ENCODE measurements at regions not wholly inside any gene's neighbourhood (a gene's known extent, or its start where the extent isn't known, plus 50 kb on each side); places are given as distances from the start of the nearest gene placed in this dataset.
"Not testable (repeated sequence)": the region's sequence is repeated elsewhere in the genome, so short reads cannot be mapped to it uniquely, and the experiment has no call there.

GRCh38 chr21:23624281-23624680 lies 1983.0 kb downstream of the MRPL39 start:
- no peak for DNase-seq (ENCODE audit: low read depth)

- no peak for DNase-seq (ENCODE audit: low read depth)
Observed at GRCh38 chr21:23613014-23613413, 1994.3 kb downstream of the MRPL39 start.

DNA sequence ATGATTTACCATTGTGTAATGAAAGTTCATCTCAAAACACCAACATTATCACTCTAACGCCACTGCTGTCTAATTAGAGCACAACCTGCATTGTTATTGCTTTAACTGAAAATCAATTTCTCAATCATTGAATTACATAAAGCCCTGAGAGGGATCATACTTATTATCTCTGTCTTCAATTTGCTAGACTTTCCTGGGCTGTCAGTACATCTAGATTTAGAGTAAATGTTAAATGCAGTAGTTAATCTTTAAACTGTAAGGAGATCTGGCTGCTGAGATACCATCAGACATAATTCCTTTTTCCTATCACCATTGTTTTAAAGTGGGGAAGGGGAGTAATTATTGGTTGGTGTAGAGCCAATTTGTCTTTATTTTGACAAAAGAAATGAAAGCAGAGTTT lies 1995.1 kb downstream of the MRPL39 start:
- no peak for DNase-seq (ENCODE audit: low read depth)

DNA sequence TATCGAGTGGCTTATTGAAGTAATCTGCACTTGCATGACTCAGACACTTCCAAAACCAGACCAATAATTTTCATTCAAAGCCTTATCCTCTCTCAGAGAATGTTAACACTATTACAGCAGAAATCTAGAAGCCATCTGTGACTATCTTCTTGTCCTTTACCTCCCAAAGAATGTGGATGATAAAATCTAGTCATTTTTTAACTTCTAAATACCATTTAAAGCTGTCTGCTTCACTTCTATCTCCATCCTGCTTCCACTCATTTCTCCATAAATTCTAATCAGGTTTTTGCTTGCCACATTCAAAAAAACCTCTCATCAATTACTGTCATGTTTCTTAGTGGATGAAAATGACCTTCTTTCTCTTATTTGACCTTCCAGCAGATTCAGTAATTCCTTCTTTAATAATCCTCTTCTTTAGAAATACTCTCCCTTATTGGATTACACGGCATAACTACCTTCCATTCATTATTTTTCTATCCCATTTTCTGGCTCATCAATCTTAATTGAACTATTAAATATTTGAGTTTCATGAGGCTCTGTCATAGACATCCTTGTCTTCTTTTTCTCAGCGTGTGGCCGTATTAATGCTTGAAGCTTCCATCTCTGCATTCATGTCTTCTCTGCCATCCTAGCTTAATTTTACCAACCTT lies 1999.4 kb downstream of the MRPL39 start:
- DNase-seq (ENCODE audit: low read depth) = no peak

GRCh38 chr21:23601549-23601948 lies 2005.7 kb downstream of the MRPL39 start:
- no peak for DNase-seq (ENCODE audit: low read depth)

GRCh38 chr21:23593582-23593981 lies 2013.7 kb downstream of the MRPL39 start:
- DNase-seq (ENCODE audit: low read depth) = no peak

GRCh38 chr21:23585419-23585818 lies 2021.9 kb downstream of the MRPL39 start:
- DNase-seq (ENCODE audit: low read depth) = no peak

DNA sequence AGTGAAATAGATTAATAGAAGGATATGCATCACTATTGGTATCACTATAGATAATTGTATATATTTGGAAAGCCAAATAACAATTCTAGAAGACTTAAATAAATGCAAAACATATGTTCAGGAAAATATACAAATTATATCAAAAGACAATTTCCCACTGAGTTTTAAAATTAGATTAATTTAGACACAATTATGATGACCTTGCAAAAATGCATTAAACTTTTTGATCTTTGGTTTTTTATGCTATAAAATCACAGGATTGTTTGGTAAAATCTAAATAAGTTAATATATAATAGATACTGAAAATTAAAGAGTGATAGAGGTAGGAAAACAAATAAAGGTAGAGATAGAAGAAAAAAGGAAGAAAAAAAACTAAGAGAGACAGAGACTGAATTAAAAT lies 2027.7 kb downstream of the MRPL39 start:
- DNase-seq (ENCODE audit: low read depth) = no peak

- DNase-seq (ENCODE audit: low read depth) = no peak
Observed at GRCh38 chr21:23578027-23578426, 2029.3 kb downstream of the MRPL39 start.

DNA sequence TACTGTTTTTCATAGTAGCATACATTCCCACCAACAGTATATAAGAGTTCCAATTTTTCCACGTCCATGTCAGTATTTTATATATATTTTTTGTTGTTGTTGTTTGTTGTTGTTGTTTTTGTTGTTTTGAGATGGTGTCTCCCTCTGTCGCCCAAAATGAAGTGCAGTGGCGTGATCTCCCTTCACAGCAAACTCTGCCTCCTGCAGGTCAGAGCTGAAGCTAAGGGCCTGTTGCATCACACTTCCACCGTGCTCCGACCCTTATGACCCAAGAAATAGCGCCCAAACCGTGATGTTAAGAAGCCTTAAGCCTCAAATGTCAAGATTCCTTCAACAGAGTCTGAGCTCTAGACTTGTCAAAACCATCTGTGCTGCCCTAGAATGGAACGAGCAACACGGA lies 2032.3 kb downstream of the MRPL39 start:
- no peak for DNase-seq (ENCODE audit: low read depth)

GRCh38 chr21:23548924-23549323 lies 2058.4 kb downstream of the MRPL39 start:
- DNase-seq (ENCODE audit: low read depth) = not testable (repeated sequence)

DNA sequence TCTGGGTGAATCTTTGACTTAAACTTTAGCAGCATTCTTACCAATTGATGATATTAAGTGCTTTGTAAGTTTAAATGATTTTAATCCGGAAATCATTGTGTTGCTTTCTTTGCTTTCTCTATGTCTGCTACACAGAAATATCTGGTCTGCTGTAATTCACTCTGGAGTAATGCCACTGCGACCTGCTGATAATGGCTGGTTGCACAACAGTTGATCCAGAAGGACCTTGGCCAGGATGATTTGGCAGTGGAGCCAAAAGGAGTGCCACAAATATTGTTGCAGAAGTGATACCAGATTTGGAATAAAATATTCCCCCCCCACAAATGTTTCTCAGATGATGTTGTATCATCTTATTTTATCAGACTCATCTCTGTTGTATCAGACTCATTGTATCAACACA lies 2063.9 kb downstream of the MRPL39 start:
- DNase-seq (ENCODE audit: low read depth) = no peak

DNA sequence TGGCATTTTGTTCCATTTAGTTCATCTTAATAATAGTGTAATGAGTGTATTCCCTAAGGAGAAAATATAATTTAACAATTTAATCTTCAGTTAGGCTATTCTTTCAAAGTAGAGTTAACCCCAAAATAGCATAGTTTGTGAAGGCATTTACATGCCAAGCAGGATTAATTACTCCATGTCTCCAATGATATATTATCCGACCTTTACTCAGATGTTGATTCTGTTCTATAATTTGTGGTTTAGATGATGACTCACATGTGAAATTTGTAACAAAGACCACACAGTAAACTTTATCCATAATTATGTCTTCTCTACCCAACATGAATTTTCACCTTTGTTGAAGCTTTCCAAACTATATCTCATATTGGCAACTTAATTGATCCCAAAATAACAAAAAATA lies 2065.2 kb downstream of the MRPL39 start:
- no peak for DNase-seq (ENCODE audit: low read depth)

DNA sequence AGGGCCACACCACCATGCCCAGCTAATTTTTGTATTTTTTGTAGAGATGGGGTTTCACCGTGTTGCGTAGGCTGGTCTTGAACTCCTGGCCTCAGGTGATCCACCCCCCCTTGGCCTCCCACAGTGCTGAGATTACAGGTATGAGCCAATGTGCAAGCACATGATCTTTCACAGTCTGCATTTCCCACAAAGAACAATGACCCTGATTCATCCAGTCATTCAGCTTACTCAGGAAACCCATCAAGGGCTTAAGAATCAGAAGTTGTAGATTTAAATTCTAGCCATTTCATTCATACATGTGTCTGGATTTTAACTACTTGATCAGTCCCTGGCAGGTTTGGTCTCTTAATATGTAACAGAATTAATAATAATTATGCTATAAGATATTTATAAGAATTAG lies 2065.7 kb downstream of the MRPL39 start:
- DNase-seq (ENCODE audit: low read depth) = no peak

GRCh38 chr21:23534850-23535249 lies 2072.4 kb downstream of the MRPL39 start:
- no peak for DNase-seq (ENCODE audit: low read depth)

GRCh38 chr21:23531444-23531843 lies 2075.8 kb downstream of the MRPL39 start:
- no peak for DNase-seq (ENCODE audit: low read depth)

DNA sequence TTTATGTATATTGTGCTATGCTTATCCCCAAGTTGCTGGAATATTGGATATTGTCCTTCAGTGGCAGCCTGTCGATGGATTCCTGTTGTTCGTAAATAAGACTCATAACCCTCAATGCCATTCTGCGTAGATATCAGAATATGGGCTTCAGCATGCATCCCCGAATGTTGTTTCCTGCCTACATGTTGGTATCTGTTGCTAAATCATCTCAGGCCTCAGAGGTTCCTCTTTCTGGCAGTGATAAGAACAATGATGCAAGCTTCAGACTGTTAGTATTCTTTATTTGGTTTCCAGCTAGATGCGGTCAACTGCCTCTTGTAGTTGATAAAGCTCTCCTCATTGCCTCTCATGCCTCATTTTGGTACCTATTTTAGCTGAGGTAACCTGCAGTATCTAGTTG lies 2082.6 kb downstream of the MRPL39 start:
- no peak for DNase-seq (ENCODE audit: low read depth)

GRCh38 chr21:23522751-23523150 lies 2084.5 kb downstream of the MRPL39 start:
- DNase-seq (ENCODE audit: low read depth) = no peak

GRCh38 chr21:23507501-23507900 lies 2099.8 kb downstream of the MRPL39 start:
- no peak for DNase-seq (ENCODE audit: low read depth)

DNA sequence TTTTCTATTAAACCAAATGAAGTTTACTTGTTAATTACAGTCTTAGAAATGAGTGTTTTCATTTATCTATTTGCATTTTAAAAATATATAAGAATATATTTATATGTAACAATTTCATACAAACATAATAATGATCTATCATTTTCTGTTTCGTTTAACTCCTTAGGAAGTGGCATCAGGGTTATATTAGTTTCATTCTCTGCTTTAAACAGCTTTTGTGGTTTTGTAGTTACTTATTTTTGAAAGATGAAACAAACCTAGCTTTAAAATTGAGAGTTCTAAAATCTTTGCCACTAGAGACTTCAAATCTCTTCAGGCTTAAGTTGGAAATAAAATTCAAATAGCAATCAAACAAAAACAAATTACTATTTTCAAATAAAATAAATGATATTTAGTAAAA lies 2110.6 kb downstream of the MRPL39 start:
- DNase-seq (ENCODE audit: low read depth) = no peak

DNA sequence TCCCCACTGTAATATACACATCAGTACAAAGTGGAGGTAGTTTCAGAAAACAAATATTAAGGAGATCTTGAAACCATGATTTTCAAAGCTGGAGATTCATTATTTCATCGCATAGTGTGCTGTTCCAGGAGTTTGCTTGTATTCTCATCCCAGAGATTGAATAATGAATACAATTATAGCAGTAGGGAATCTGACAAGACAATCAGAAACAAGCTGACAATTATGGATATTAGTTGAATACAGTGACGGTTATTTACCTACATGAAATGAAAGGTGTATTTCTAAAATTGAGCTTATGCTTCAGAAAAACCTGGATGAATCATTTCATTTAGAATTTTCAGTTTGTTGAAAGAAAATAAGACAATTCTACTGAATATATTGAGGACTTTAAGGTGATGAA lies 2119.0 kb downstream of the MRPL39 start:
- no peak for DNase-seq (ENCODE audit: low read depth)

GRCh38 chr21:23480591-23481270 lies 2126.6 kb downstream of the MRPL39 start:
- DNase-seq (ENCODE audit: low read depth) = no peak

- no peak for DNase-seq (ENCODE audit: low read depth)
Observed at GRCh38 chr21:23478381-23478780, 2128.9 kb downstream of the MRPL39 start.
